HUES6 (cell line): ENCODE measurements at regions not wholly inside any gene's neighbourhood (a gene's known extent, or its start where the extent isn't known, plus 50 kb on each side); places are given as distances from the start of the nearest gene placed in this dataset.

Experiments
- H3K27ac ChIP-seq: 2 replicates; pipeline ENCODE4 v1.7.0; 2013; ENCODE audit warnings: low read depth, mild to moderate bottlenecking, low read length, inconsistent platforms
- H3K27me3 ChIP-seq: 2 replicates; pipeline ENCODE4 v1.6.1; 2013; ENCODE audit warnings: low read length; ENCODE audit not compliant: control insufficient read depth, insufficient read depth
- H3K36me3 ChIP-seq: 2 replicates; pipeline ENCODE4 v1.6.1; 2013; ENCODE audit warnings: low read length; ENCODE audit not compliant: control insufficient read depth, insufficient read depth
- H3K4me1 ChIP-seq: 2 replicates; pipeline ENCODE4 v1.6.1; 2013; ENCODE audit warnings: low read length; ENCODE audit not compliant: control insufficient read depth, insufficient read depth
- H3K4me3 ChIP-seq: 2 replicates; pipeline ENCODE4 v1.5.1; 2013; ENCODE audit warnings: low read depth, low read length
- H3K9ac ChIP-seq: one replicate; pipeline ENCODE4 v1.6.1; 2013; ENCODE audit warnings: mild to moderate bottlenecking, low read length
- H3K9me3 ChIP-seq: 2 replicates; pipeline ENCODE4 v1.6.1; 2013; ENCODE audit warnings: low read depth, low read length; ENCODE audit not compliant: control insufficient read depth, insufficient read depth

DNA sequence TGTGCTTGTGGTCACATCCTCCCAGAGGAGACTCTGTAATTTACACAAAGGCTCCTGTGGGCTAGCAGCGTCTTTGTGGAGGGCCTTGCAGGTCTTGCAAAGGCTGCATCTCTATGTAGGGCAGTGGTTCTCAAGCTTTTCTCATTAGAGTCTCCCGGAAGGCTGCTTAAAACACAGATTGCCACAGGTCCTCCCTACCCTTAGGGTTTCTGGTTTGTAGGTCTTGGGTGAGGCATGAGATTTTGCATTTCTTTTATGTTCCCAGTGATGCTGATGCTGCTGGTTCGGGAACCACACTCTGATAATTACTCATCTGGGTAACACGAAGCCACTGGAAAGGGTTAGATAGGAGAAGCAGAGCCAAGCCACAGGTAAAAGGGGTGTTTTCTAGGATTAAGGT is 151.3 kb upstream of the ZBED5 start:
- Histone ChIP-seq H3K4me1 (peaks cover 12% of the 10 kb centered on the region), H3K9ac (no peak overlapping the region), H3K27me3 (no peaks in the 10 kb centered on the region), H3K9me3 (no peaks in the 10 kb centered on the region), H3K4me3 (no peak overlapping the region), H3K36me3 (no peaks in the 10 kb centered on the region), H3K27ac (no peak overlapping the region)

DNA sequence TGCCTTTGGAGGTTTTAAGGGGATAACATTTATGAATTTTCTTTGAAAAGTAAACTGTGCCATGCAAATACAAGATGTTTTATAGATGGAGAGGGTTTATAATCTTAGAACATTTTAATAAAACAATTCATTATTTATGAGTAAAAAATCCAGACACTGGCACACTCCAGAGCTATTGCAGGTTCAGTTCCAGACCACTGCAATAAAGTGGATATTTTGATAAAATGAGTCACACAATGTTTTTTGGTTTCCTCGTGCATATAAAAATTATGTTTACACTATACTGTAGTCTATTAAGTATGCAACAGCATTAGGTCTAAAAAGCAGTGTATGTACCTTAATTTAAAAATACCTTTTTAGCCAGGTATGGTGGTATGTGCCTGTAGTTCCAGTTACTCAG is 146.2 kb upstream of the ZBED5 start:
- H3K4me3 ChIP-seq: no peak overlapping the region
- no peak overlapping the region for H3K27ac ChIP-seq
- no peak overlapping the region for H3K9ac ChIP-seq
- no peaks in the 10 kb centered on the region for H3K9me3 ChIP-seq
- no peaks in the 10 kb centered on the region for H3K36me3 ChIP-seq
- H3K27me3 ChIP-seq: peaks cover 3% of the 10 kb centered on the region; the same call in 1 of the 2 replicates
- no peaks in the 10 kb centered on the region; the same call in 1 of the 2 replicates for H3K4me1 ChIP-seq

DNA sequence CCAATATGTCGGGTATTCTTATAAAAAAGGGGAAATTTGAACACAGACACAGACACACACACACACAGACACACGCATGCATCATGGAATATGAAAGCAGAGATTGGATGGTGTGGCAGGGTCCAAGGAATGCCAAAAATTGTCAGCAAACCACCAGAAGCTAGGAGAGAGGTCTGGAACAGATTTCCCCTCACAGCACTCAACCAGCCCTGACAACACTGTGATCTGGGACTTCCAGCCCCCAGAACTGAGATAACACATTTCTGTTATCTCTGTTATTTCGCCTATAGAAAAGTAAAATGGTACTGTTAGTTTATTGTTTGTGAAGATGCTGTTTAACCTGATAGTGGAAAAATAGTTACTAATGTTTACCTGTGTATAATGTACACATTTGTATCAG is 145.4 kb upstream of the ZBED5 start:
- H3K4me1 ChIP-seq: no peaks in the 10 kb centered on the region; the same call in 1 of the 2 replicates
- H3K27ac ChIP-seq: no peak overlapping the region
- no peak overlapping the region for H3K4me3 ChIP-seq
- H3K27me3 ChIP-seq: peaks cover 3% of the 10 kb centered on the region; the same call in 1 of the 2 replicates
- H3K36me3 ChIP-seq: no peaks in the 10 kb centered on the region
- H3K9me3 ChIP-seq: no peaks in the 10 kb centered on the region
- no peak overlapping the region for H3K9ac ChIP-seq

DNA sequence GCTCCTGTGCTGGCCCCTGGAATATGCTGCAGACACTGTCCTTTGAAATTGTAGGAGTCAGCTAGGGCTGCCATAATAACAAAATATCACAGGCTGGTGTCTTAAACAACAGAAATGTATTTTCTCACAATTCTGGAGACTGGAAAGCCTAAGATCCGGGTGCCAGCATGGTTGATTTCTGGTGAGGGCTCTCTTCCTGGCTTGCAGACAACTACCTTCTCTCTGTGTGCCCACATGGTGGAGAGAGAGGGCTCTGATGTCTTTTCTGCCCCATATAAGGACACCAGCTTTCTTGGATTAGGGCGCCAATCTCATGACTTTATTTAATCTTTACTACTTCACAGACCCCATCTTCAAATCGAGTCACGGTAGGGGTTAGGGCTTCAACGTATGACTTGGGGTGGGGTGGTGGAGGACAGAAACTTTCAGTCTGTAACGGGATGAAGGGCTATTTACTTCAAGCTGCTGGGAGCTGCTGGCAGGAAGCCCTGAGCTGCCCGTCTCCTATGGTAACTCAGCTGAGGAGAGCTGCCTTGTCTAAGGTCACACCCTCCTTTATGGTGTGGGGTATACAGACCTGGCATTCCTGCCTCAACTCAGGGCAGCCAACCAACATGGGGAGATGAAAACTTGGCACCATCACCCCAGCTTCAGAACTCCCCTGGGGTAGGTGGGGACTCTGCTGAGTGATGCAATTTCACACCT is 142.9 kb upstream of the ZBED5 start:
- no peak overlapping the region for H3K9ac ChIP-seq
- H3K27ac ChIP-seq: no peak overlapping the region
- H3K27me3 ChIP-seq: peaks cover 3% of the 10 kb centered on the region; the same call in 1 of the 2 replicates
- H3K4me3 ChIP-seq: no peak overlapping the region
- no peaks in the 10 kb centered on the region for H3K9me3 ChIP-seq
- H3K36me3 ChIP-seq: no peaks in the 10 kb centered on the region
- H3K4me1 ChIP-seq: no peaks in the 10 kb centered on the region; the same call in 1 of the 2 replicates

DNA sequence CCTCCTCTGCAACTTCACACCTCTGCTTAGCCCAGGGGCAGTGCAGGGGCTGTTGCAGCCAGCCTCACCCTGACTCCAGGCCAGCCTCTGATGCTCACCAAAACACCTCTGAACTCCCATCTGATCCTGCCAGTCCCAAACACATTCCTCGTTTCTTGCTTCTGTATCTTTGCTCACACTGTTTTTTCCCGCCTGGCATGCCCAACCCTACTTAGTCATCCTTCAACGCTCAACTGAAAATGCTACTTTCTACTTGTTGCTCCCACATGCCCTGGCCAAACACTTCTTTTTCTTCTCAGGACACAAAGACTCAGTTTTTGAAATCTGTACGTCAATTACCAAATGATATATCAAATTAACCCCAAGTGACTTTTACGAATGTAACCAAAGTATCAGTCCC is 140.8 kb upstream of the ZBED5 start:
- Histone ChIP-seq H3K27me3 (peaks cover 3% of the 10 kb centered on the region; the same call in 1 of the 2 replicates), H3K27ac (no peak overlapping the region), H3K36me3 (no peaks in the 10 kb centered on the region), H3K4me1 (no peaks in the 10 kb centered on the region; the same call in 1 of the 2 replicates), H3K9me3 (no peaks in the 10 kb centered on the region), H3K4me3 (no peak overlapping the region), H3K9ac (no peak overlapping the region)

DNA sequence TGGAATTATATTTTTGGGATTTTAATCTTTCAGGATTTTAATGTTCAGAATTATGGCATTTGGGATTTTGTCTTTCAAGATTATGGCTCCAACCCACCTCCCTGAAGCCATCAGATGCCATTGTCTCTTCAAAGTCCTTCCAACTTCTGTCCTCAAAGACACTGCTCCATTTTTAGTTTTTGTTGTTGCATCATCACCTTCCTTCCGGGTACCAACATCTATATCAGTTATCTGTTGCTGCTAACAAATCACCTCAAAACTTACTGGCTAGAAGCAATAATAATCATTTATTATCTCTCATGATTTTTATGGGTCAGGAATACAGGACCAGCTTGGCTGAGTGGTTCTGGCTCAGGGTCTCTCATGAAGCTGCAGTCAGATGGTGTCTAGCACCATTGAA is 138.8 kb upstream of the ZBED5 start:
- no peaks in the 10 kb centered on the region for H3K36me3 ChIP-seq
- H3K27me3 ChIP-seq: no peaks in the 10 kb centered on the region

DNA sequence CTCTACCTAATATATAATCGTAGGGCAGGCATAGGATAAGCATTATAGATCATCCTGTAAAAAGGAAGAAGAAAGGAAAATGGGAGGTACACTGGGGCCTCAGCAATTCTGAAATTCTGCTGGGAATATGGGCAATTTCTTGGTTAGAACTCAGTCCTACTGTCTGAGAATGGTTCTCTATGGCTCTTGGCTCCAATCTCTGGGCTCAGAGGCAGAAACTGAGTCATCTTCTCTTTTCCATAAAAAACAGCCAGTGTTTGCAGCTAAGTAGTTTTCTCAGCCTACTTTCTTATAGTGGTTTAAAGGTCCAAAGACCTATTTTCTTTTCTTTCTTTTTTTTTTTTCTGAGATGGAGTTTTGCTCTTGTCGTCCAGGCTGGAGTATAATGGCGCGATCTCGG is 135.8 kb upstream of the ZBED5 start:
- Histone ChIP-seq H3K9ac (no peak overlapping the region), H3K9me3 (no peaks in the 10 kb centered on the region), H3K4me1 (no peaks in the 10 kb centered on the region; the same call in 1 of the 2 replicates), H3K27ac (no peak overlapping the region), H3K4me3 (no peak overlapping the region), H3K27me3 (no peaks in the 10 kb centered on the region), H3K36me3 (no peaks in the 10 kb centered on the region)

More for the DNA sequence above, 138.8 kb upstream of the ZBED5 start:
- no peak overlapping the region for H3K4me3 ChIP-seq
- H3K9ac ChIP-seq: no peak overlapping the region
- no peaks in the 10 kb centered on the region for H3K9me3 ChIP-seq
- no peaks in the 10 kb centered on the region; the same call in 1 of the 2 replicates for H3K4me1 ChIP-seq
- H3K27ac ChIP-seq: no peak overlapping the region

DNA sequence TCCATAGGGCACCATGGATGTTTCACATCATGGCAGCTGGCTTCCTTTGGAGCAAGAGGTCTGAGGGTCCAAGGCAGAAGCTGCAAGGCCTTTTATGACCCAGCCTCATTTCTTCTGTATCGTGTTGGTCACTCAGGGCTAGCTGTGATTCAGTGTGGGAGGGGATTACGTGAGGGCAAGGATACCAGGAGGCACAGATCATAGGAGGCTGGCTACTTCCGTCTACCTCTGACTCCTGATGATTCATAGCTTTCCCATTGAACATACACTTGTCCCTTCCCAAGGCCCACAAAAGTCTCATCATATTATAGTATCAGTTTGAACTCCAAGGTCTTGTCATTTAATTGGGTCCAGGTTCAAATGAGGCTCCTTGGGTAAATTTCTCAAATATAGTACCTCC is 135.3 kb upstream of the ZBED5 start:
- Histone ChIP-seq H3K36me3 (no peaks in the 10 kb centered on the region), H3K27ac (no peak overlapping the region), H3K27me3 (no peaks in the 10 kb centered on the region), H3K4me1 (no peaks in the 10 kb centered on the region), H3K9me3 (no peaks in the 10 kb centered on the region), H3K9ac (no peak overlapping the region), H3K4me3 (no peak overlapping the region)

DNA sequence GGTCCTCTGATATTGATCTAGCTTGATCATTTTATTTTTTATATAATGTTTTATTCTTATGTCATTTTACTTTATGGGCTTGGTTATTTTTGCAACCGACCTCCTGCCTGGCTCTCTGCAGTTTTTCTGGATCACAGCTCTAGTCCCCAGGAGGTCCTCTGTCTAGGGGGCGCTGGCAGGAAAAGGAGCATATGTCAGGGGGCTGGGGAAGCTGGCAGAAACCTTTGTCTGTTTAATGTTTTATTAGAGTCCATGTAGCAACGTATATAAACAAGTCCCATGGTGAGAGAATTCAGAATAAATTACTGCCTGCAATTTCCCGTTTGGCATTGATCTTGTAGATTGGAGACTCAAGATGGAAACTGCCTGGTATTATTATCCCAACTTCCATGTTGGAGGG is 133.5 kb upstream of the ZBED5 start:
- Histone ChIP-seq H3K9ac (no peak overlapping the region), H3K4me1 (0 out of 2 replicates have a peak, but pooled peaks cover 2% of the 10 kb centered on the region), H3K9me3 (no peaks in the 10 kb centered on the region), H3K4me3 (no peak overlapping the region), H3K27ac (no peak overlapping the region), H3K27me3 (no peaks in the 10 kb centered on the region), H3K36me3 (no peaks in the 10 kb centered on the region)

DNA sequence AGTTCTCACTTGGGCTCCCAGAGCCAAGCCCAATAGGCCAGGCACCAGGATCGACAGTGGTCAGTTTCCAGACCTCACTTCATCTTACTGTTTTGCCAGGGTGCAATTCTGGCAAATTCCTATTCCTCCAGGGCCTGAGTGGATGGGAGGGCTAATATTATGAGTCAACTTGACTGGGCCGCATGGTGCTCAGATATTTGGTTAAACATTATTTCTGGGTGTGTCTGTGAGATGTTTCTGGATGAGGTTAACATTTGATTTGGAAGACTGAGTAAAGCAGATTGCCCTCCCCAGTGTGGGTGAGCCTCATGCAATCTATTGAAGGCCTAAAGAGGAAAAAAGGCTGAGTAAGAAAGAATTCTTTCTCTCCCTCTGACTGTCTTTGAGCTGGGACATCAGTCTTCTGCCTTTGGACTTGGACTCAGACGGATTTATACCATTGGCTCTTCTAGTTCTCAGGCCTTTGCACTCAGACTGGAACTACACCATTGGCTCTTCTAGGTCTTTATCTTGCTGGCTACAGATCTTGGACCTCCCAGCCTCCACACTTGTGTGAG is 132.9 kb upstream of the ZBED5 start:
- Histone ChIP-seq H3K27me3 (no peaks in the 10 kb centered on the region), H3K9me3 (no peaks in the 10 kb centered on the region), H3K36me3 (no peaks in the 10 kb centered on the region), H3K27ac (no peak overlapping the region), H3K4me3 (no peak overlapping the region), H3K9ac (no peak overlapping the region), H3K4me1 (0 out of 2 replicates have a peak, but pooled peaks cover 2% of the 10 kb centered on the region)

DNA sequence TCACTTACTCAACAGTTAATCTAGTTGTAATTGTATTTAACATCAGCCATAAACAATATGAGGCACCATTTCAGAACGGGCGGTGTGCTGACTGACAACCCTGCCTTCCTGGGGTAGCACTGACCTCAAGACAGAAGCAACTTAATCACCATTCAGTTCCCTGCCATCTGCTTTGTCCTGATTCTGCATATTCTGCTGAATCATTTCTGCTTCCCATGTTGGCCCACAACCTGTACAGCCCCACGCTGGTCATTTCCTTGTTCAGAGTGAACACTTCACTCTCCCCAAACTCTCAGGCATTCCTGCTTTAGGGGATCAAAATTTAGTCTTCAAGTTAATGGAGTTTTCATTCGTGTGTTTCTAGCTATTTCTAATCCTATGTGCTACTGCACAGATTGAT is 132.3 kb upstream of the ZBED5 start:
- H3K4me1 ChIP-seq: 0 out of 2 replicates have a peak, but pooled peaks cover 2% of the 10 kb centered on the region
- no peaks in the 10 kb centered on the region for H3K36me3 ChIP-seq
- H3K27ac ChIP-seq: no peak overlapping the region
- no peak overlapping the region for H3K9ac ChIP-seq
- no peak overlapping the region for H3K4me3 ChIP-seq
- H3K27me3 ChIP-seq: no peaks in the 10 kb centered on the region
- H3K9me3 ChIP-seq: no peaks in the 10 kb centered on the region
